Esophagus (tissue), 2 donors: ENCODE measurements at regions not wholly inside any gene's neighbourhood (a gene's known extent, or its start where the extent isn't known, plus 50 kb on each side); places are given as distances from the start of the nearest gene placed in this dataset.
"Not testable (repeated sequence)": the region's sequence is repeated elsewhere in the genome, so short reads cannot be mapped to it uniquely, and the experiment has no call there.

ENCODE experiments used
- H3K27ac ChIP-seq, 2 donors: one replicate each; pipeline ENCODE4 v1.5.1; 2013; ENCODE audit warnings: low read depth in 2 of 2, mild to moderate bottlenecking in 2 of 2, inconsistent platforms in 1 of 2, low read length in 1 of 2, moderate library complexity in 1 of 2
- H3K27me3 ChIP-seq, 2 donors: one replicate each; pipeline ENCODE4 v1.6.1; 2013; ENCODE audit warnings: low read length in 2 of 2, control low read depth in 1 of 2, mild to moderate bottlenecking in 1 of 2; ENCODE audit not compliant: insufficient read depth in 2 of 2, control insufficient read depth in 1 of 2
- H3K36me3 ChIP-seq, 2 donors: one replicate each; pipeline ENCODE4 v1.6.1; 2013; ENCODE audit warnings: low read length in 1 of 2; ENCODE audit not compliant: control insufficient read depth in 2 of 2, insufficient read depth in 2 of 2
- H3K4me1 ChIP-seq, 2 donors: one replicate each; pipeline ENCODE4 v1.6.1; 2013; ENCODE audit warnings: low read length in 1 of 2; ENCODE audit not compliant: control insufficient read depth in 2 of 2, insufficient read depth in 2 of 2
- H3K4me3 ChIP-seq, 2 donors: one replicate each; pipeline ENCODE4 v1.5.1; 2013; ENCODE audit warnings: low read length in 2 of 2, mild to moderate bottlenecking in 2 of 2, low read depth in 1 of 2, moderate library complexity in 1 of 2
- H3K9me3 ChIP-seq, 2 donors: one replicate each; pipeline ENCODE4 v1.6.1; 2013; ENCODE audit warnings: mild to moderate bottlenecking in 2 of 2, low read depth in 1 of 2, low read length in 1 of 2, moderate library complexity in 1 of 2; ENCODE audit not compliant: control insufficient read depth in 2 of 2, insufficient read depth in 1 of 2
- WGBS, 2 donors: extraction: QIAGEN DNeasy Blood & Tissue Kit; methylation state at CpG; one replicate each; pipeline ENCODE4 v1.1.7; 2013; 5-methylcytosine and 5-hydroxymethylcytosine counted together
- donor health status: healthy with polysubstance abuse.
- donor health status: Bipolar disorder and iron deficiency.

DNA sequence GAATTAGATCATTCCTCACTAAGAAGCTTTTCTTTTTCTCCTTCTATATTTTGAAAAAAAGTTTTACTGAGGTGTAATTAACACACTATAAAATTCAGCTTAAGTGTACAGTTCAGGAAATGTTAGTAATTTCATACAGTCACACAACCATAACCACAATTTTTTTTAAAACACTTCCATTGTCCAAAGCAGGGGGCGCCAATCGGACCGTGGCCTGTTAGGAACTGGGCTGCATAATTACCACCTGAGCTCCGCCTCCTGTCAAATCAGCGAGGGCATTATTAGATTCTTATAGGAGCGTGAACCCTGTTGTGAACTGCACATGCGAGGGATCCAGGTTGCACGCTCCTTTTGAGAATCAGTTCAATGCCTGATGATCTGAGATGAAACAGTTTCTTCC lies 427.1 kb downstream of the TFEC start:
- no peaks in the 10 kb centered on the region for H3K4me1 ChIP-seq
- no peaks in the 10 kb centered on the region for H3K9me3 ChIP-seq
- H3K36me3 ChIP-seq: no peaks in the 10 kb centered on the region
- WGBS, 2 donors: 91 to 94% methylated on average over 8 of the region's 8 CpGs
- H3K27me3 ChIP-seq: no peaks in the 10 kb centered on the region
- no peak overlapping the region for H3K27ac ChIP-seq
- no peak overlapping the region for H3K4me3 ChIP-seq

- H3K27me3 ChIP-seq: no peaks in the 10 kb centered on the region
- no peak overlapping the region for H3K27ac ChIP-seq
- H3K9me3 ChIP-seq: no peaks in the 10 kb centered on the region
- 96 to 100% methylated on average over 1 of the region's 1 CpG for WGBS, 2 donors
- no peaks in the 10 kb centered on the region for H3K4me1 ChIP-seq
- H3K4me3 ChIP-seq: no peak overlapping the region
- H3K36me3 ChIP-seq: no peaks in the 10 kb centered on the region
These were observed 430.4 kb downstream of the TFEC start for GRCh38 chr7:115600207-115600606.

GRCh38 chr7:115599184-115599583 lies 431.4 kb downstream of the TFEC start:
- H3K36me3 ChIP-seq, H3K4me1 ChIP-seq, H3K27me3 ChIP-seq, H3K4me3 ChIP-seq, H3K27ac ChIP-seq, H3K9me3 ChIP-seq: not testable (repeated sequence)
- 91 to 95% methylated on average over 2 of the region's 2 CpGs for WGBS, 2 donors

GRCh38 chr7:115597220-115597619 lies 433.3 kb downstream of the TFEC start:
- 94 to 95% methylated on average over 2 of the region's 2 CpGs for WGBS, 2 donors
- not testable (repeated sequence) for H3K27ac ChIP-seq, H3K9me3 ChIP-seq, H3K4me1 ChIP-seq, H3K27me3 ChIP-seq, H3K4me3 ChIP-seq, H3K36me3 ChIP-seq

DNA sequence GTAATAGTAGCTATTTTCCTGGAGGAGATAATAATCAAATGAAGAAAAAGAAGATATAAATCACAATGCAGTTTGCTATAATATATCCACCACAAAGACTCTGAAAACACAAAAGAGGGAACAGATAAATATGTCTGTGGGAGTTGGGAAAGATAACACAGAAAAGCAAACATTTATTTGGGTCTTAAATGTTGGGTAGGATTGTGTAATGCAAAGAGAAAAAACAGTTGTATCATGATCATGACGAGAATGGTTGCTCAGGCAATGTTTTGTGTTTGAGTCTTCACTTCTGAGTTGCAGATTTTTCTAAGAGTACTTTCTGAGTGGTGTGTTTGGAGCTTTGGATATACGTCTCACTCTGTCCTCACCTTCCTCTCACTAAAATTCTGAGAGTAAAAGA lies 437.5 kb downstream of the TFEC start:
- Histone ChIP-seq H3K27me3 (no peaks in the 10 kb centered on the region), H3K4me3 (no peak overlapping the region), H3K36me3 (no peaks in the 10 kb centered on the region), H3K4me1 (no peaks in the 10 kb centered on the region), H3K27ac (no peak overlapping the region), H3K9me3 (no peaks in the 10 kb centered on the region)
- 67 to 72% methylated on average over 2 of the region's 2 CpGs for WGBS, 2 donors

DNA sequence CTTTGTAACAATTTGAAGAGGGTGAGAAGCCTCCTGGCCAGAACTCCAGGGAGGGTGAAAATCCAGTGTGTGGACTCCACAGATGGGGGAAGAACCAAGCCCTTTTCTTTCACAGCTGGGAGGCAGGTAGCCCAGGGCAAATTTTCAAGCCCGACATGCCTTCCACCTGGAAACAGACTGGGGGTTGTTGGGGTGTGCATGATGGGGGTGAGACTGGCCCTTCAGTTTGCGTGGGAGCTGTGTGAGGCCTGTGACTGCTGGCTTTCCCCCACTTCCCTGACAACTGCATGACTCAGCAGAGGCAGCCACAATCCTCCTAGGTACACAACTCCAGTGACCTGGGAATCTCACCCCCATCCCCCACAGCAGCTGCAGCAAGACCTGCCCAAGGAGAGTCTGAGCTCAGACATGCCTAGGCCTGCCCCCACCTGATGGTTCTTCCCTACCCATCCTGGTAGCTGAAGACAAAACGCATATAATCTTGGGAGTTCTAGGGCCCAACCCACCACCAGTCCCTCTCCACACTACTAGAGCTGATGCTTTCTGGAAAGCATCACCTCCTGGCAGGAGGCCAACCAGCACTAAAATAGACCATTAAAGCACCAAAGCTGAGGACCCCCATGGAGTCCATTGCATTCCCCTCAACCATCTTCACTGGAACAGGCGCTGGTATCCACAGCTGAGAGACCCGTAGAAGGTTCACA lies 445.4 kb downstream of the TFEC start:
- 75 to 82% methylated on average over 5 of the region's 5 CpGs for WGBS, 2 donors
- no peaks in the 10 kb centered on the region for H3K9me3 ChIP-seq
- H3K27me3 ChIP-seq: no peaks in the 10 kb centered on the region
- peaks cover 0 to 6% of the 10 kb centered on the region in 2 donors for H3K4me1 ChIP-seq
- no peak overlapping the region for H3K27ac ChIP-seq
- H3K4me3 ChIP-seq: no peak overlapping the region
- no peaks in the 10 kb centered on the region for H3K36me3 ChIP-seq

DNA sequence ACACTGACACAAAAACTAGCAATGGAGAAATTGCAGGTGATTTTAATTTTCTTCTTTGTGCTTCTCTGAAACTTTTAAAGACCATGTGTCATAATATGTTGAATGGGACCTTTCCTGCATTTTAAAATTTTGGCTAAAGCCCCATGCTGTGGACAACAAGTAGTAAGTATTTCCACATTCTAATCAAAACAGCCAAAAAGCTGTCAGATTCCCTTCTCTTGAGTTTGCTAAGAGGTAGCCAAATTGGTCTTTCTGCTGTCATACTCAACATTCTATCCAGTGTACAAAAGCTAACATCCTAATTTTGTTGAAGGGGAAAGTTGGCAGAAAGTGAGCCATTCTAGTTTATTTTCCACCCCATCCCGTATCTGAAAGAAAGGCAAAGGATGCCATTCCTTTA lies 447.6 kb downstream of the TFEC start:
- no peak overlapping the region for H3K4me3 ChIP-seq
- H3K9me3 ChIP-seq: no peaks in the 10 kb centered on the region
- no peaks in the 10 kb centered on the region for H3K27me3 ChIP-seq
- H3K4me1 ChIP-seq: peaks cover 0 to 6% of the 10 kb centered on the region in 2 donors
- 56 to 76% methylated on average over 1 of the region's 1 CpG for WGBS, 2 donors
- no peak overlapping the region for H3K27ac ChIP-seq
- no peaks in the 10 kb centered on the region for H3K36me3 ChIP-seq

DNA sequence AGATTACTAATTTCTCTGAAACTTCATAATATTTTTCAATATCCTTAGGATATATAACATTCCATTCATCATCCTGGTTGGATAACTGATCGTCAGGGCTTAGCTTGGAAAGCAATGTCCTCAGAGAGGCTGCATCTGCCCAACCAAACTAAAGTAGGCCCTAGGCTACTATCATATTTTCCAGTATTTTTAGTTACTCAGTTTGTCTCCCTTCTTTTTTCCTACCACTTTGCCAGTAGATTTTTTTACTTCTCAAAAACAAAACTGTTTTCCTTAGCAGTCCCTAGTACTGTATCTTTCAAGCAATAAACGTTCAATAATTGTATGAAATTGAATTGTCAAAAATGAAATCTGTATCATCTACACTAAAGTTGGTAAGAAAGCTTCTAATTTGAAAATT lies 452.0 kb downstream of the TFEC start:
- 60 to 80% methylated on average over 2 of the region's 2 CpGs for WGBS, 2 donors
- Histone ChIP-seq H3K27ac (no peak overlapping the region), H3K4me1 (no peaks in the 10 kb centered on the region), H3K36me3 (no peaks in the 10 kb centered on the region), H3K27me3 (no peaks in the 10 kb centered on the region), H3K9me3 (no peaks in the 10 kb centered on the region), H3K4me3 (no peak overlapping the region)

GRCh38 chr7:115574681-115575291 lies 455.8 kb downstream of the TFEC start:
- no peaks in the 10 kb centered on the region for H3K4me1 ChIP-seq
- H3K4me3 ChIP-seq: no peak overlapping the region
- no peaks in the 10 kb centered on the region for H3K27me3 ChIP-seq
- no peaks in the 10 kb centered on the region for H3K9me3 ChIP-seq
- 73 to 76% methylated on average over 6 of the region's 6 CpGs for WGBS, 2 donors
- H3K36me3 ChIP-seq: no peaks in the 10 kb centered on the region
- no peak overlapping the region for H3K27ac ChIP-seq

DNA sequence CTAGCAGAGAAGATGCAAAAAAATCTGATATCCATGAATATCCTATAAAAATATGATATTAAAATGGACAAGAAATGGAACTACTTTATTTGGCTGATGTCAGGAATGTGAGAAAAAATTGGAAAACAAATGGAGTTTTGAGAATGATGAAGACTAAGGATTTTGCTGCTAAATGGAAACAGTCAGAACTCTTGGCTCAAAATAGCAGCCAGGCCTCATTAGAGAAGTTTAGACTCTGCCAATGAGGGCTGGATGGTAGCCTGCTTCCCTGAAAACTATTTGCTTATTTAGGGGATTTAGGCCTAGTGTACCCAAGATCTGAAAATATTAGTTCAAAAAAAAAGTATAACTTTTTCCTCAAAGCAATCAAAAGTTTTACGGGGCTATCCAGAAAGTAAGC lies 458.5 kb downstream of the TFEC start:
- no peaks in the 10 kb centered on the region for H3K36me3 ChIP-seq
- no peaks in the 10 kb centered on the region for H3K9me3 ChIP-seq
- H3K27ac ChIP-seq: no peak overlapping the region
- H3K4me1 ChIP-seq: no peaks in the 10 kb centered on the region
- WGBS, 2 donors: 77 to 80% methylated on average over 1 of the region's 1 CpG
- no peaks in the 10 kb centered on the region for H3K27me3 ChIP-seq
- no peak overlapping the region for H3K4me3 ChIP-seq
